Loucy (cell line): ENCODE measurements at regions not wholly inside any gene's neighbourhood (a gene's known extent, or its start where the extent isn't known, plus 50 kb on each side); places are given as distances from the start of the nearest gene placed in this dataset.

Source experiments
- H2AFZ ChIP-seq: fragments of 200-600 bp; sonication (generic); 2 replicates; pipeline ENCODE4 v1.6.0; 2016; ENCODE audit warnings: antibody characterized with exemption, mild to moderate bottlenecking, low read length, moderate library complexity
- H3F3A ChIP-seq: fragments of 200-600 bp; 2 replicates; pipeline ENCODE4 v1.6.0; 2016; ENCODE audit warnings: antibody characterized with exemption, low read depth, mild to moderate bottlenecking
- H3K27me3 ChIP-seq: fragments of 200-600 bp; sonication (generic); 2 replicates; pipeline ENCODE4 v1.6.1; 2014; ENCODE audit warnings: low read length, mild to moderate bottlenecking; ENCODE audit not compliant: insufficient read depth, poor library complexity, severe bottlenecking
- H3K36me3 ChIP-seq: fragments of 200-600 bp; sonication (generic); 2 replicates; pipeline ENCODE4 v1.6.1; 2016; ENCODE audit warnings: low read length; ENCODE audit not compliant: insufficient read depth
- H3K4me1 ChIP-seq: fragments of 200-600 bp; sonication (generic); 2 replicates; pipeline ENCODE4 v1.5.1; 2014; ENCODE audit warnings: low read length, mild to moderate bottlenecking; ENCODE audit not compliant: insufficient read depth, poor library complexity, severe bottlenecking
- H3K4me2 ChIP-seq: fragments of 200-600 bp; sonication (generic); 2 replicates; pipeline ENCODE4 v1.6.0; 2014; ENCODE audit warnings: antibody characterized with exemption, low read length, low read depth, mild to moderate bottlenecking; ENCODE audit not compliant: poor library complexity, severe bottlenecking
- H3K4me3 ChIP-seq: fragments of 200-600 bp; sonication (generic); 2 replicates; pipeline ENCODE4 v1.5.1; 2014; ENCODE audit warnings: low read length, mild to moderate bottlenecking, mixed read lengths; ENCODE audit not compliant: poor library complexity, severe bottlenecking
- H3K79me2 ChIP-seq: fragments of 200-600 bp; sonication (generic); 2 replicates; pipeline ENCODE4 v1.6.1; 2014; ENCODE audit warnings: low read length; ENCODE audit not compliant: insufficient read depth
- H3K9ac ChIP-seq: fragments of 200-600 bp; sonication (generic); 2 replicates; pipeline ENCODE4 v1.6.0; 2014; ENCODE audit warnings: mild to moderate bottlenecking, low read depth, low read length, moderate library complexity; ENCODE audit not compliant: poor library complexity, severe bottlenecking
- H3K9me2 ChIP-seq: fragments of 200-600 bp; sonication (generic); replicated peaks from 2 replicates; pipeline ENCODE4 v1.6.1; 2016; ENCODE audit warnings: low read depth, low read length, mixed read lengths
- H3K9me3 ChIP-seq: fragments of 200-600 bp; sonication (generic); 2 replicates; pipeline ENCODE4 v1.6.1; 2014; ENCODE audit warnings: mild to moderate bottlenecking, antibody characterized with exemption, low read length, low read depth; ENCODE audit not compliant: insufficient read depth
- H4K20me1 ChIP-seq: fragments of 200-600 bp; sonication (generic); 2 replicates; pipeline ENCODE4 v1.6.0; 2014; ENCODE audit warnings: antibody characterized with exemption, low read length, mild to moderate bottlenecking; ENCODE audit not compliant: insufficient read depth, poor library complexity, severe bottlenecking
- CTCF ChIP-seq: fragments of 200-600 bp; sonication (generic); conservative IDR thresholded peaks from 2 replicates; pipeline ENCODE4 v1.5.1; 2014; ENCODE audit warnings: mild to moderate bottlenecking, antibody characterized with exemption, low read length
- EZH2phosphoT487 ChIP-seq: fragments of 200-600 bp; IDR thresholded peaks from 2 replicates; pipeline ENCODE4 v1.6.1; 2018; ENCODE audit warnings: antibody characterized with exemption, mild to moderate bottlenecking, moderate library complexity, borderline replicate concordance

- TF ChIP-seq EZH2phosphoT487: no peak
- no peak for TF ChIP-seq CTCF
- no peak overlapping the region for H2AFZ ChIP-seq
- H3K4me1 ChIP-seq: no peaks in the 10 kb centered on the region
- no peaks in the 10 kb centered on the region for H3K27me3 ChIP-seq
- no peaks in the 10 kb centered on the region for H3K9me2 ChIP-seq
- H3F3A ChIP-seq: no peaks in the 10 kb centered on the region
- no peaks in the 10 kb centered on the region for H3K79me2 ChIP-seq
- no peak overlapping the region for H3K4me2 ChIP-seq
- H3K36me3 ChIP-seq: no peaks in the 10 kb centered on the region
- no peak overlapping the region for H3K4me3 ChIP-seq
- H3K9me3 ChIP-seq: peaks cover 3% of the 10 kb centered on the region; the same call in 1 of the 2 replicates
- no peak overlapping the region for H3K9ac ChIP-seq
- no peaks in the 10 kb centered on the region for H4K20me1 ChIP-seq
These were observed 278.8 kb downstream of the AJAP1 start for GRCh38 chr1:4933232-4933631.

GRCh38 chr1:4932311-4933030 is 278.1 kb downstream of the AJAP1 start:
- Histone ChIP-seq H3F3A (no peaks in the 10 kb centered on the region), H3K36me3 (no peaks in the 10 kb centered on the region), H3K4me3 (no peak overlapping the region), H3K9me2 (no peaks in the 10 kb centered on the region), H4K20me1 (no peaks in the 10 kb centered on the region), H3K9me3 (peaks cover 5% of the 10 kb centered on the region; the same call in 1 of the 2 replicates), H3K4me2 (no peak overlapping the region), H3K9ac (no peak overlapping the region), H3K4me1 (no peaks in the 10 kb centered on the region), H3K79me2 (no peaks in the 10 kb centered on the region), H3K27me3 (no peaks in the 10 kb centered on the region), H2AFZ (no peak overlapping the region)
- TF ChIP-seq EZH2phosphoT487 (no peak), CTCF (no peak)

GRCh38 chr1:4931486-4931885 is 277.1 kb downstream of the AJAP1 start:
- Histone ChIP-seq H3K79me2 (no peaks in the 10 kb centered on the region), H3K4me2 (no peak overlapping the region), H3K36me3 (no peaks in the 10 kb centered on the region), H3K4me3 (no peak overlapping the region), H3K4me1 (no peaks in the 10 kb centered on the region), H3F3A (no peaks in the 10 kb centered on the region), H3K9me3 (peaks cover 5% of the 10 kb centered on the region; the same call in 1 of the 2 replicates), H3K27me3 (no peaks in the 10 kb centered on the region), H3K9ac (no peak overlapping the region), H4K20me1 (no peaks in the 10 kb centered on the region), H3K9me2 (no peaks in the 10 kb centered on the region), H2AFZ (no peak overlapping the region)
- TF ChIP-seq CTCF (no peak), EZH2phosphoT487 (no peak)
